NCI-H2081 treated with DMSO at 0.1 percent for 48 hours (cell line): ENCODE measurements at regions not wholly inside any gene's neighbourhood (a gene's known extent, or its start where the extent isn't known, plus 50 kb on each side); places are given as distances from the start of the nearest gene placed in this dataset.

Experiments used
- DNase-seq: peaks from one replicate; lab custom pipeline; 2025; lab: John Stamatoyannopoulos, UW

DNA sequence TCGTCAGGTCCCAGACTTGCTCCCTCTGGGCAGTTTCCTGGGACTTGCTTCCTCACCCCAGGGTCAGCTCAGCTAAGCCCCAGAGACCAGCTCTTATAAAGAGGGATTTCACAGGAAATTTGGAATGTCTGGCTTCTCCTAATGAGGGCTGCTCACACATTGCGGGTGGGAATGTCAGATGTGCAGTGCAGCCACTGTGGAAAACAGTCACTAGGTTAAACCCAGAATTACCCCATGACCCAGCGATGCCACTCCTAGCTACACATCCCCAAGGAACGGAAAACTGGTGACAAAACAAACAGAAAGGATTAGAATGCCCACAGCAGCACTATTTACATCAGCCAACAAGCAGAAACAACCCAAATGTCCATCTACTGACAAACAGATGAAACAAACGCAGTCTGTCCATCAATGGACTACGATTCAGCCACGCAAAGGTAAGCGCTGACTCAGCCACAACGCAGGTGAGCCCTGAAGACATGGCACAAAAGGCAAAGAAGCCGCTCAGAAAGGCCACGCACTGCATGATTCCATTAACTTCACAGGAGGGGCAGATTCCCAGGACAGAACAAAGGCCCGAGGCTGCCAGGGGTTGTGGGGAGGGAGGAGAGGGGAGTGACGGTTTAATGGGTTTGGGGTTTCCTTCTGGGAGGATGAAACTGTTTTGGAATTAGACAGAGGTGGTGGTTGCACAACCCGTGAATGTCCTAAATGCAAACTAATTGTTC is 63.0 kb downstream of the NCOR2 start:
- DNase-seq = no peak

- no peak for DNase-seq
Observed at GRCh38 chr12:124503305-124503704, 64.1 kb downstream of the NCOR2 start.

DNA sequence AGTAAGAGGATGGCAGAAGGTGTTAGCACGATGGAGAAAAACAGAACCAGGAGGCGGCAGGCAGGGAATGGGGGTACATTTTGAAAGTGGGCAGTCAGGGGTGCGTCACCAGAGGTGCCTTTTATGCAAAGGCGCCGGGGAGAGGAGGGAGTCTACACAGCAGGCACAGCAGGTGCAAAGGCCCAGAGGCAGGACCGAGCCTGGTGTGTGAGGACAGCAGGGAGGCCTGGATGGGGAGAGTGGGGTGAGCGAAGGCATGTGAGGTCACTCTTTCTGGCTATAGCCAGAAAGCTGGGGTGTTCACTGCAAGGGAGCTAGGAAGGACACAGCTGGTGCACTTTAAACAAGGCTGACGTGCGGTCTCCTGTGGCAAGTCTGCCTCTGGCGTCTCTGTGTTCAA is 65.0 kb downstream of the NCOR2 start:
- DNase-seq = no peak

DNA sequence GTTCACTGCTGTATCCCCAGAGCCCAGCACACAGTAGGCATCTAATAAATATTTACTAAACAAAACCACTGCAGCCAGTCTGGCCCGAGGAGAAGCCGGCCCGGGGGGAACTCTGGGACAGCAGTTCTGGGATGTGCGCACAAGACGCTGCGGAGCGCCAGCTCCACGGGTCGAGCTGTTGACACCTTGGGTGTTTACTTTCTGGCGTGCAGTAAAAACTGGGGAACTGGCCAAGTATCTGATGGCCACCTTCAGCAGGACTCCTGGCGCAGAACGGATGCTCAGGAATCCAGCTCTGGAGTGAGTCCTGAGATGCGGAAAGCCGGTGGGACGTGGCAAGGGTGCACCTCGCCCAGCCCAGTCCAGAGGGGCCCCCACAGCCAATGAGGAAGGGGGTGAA is 65.6 kb downstream of the NCOR2 start:
- no peak for DNase-seq

DNA sequence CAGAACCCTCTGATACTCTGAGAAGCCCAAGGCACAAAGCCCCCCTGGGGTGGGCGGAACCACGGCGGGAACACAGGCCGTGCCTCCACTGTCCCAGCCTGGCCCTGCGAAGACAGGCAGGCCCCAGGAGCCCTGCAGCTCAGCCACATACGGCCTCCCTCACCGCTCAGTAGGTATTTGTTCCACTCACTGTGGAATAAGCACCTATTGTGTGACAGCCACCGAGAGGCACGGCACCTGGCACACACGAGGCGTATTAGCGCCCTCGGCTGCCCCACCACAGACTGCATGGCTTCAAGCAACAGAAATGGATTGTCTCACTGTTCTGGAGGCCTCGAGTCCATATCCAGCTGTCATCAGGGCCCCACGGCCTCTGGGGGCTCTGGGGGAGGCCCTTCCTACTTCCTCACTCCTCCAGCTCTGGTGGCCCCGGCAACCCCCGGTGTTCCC is 66.3 kb downstream of the NCOR2 start:
- no peak for DNase-seq

GRCh38 chr12:124499898-124500244 is 67.5 kb downstream of the NCOR2 start:
- DNase-seq = no peak

DNA sequence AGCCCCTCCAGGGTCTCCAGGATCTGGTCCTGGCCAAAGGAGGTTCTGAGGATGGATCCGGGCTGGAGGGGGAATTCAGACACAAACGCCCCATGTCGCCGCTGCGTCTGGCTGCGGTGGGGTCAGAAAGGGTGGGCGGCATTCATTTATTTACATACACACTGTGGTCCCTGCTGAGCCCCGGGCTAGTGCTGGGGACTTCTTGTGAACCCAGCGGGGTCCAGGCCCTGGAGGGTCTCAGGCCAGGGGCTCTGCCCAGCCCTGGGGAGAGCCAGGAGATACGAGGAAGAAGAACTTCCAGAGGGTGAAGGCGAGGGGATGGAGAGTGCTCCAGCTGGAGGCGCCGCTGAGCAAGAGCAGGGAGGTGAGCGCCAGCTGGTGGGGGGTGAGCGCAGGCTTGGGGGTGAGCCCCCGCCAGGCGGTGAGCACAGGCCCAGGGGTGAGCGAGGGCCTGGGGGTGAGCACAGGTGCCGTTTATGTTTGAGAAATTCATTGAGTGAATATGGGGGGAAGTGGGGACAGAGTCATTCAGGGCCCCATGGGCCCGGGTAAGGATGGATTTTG is 68.1 kb downstream of the NCOR2 start:
- DNase-seq = no peak

GRCh38 chr12:124498275-124499189 is 68.9 kb downstream of the NCOR2 start:
- DNase-seq = no peak

- DNase-seq = no peak
Observed at GRCh38 chr12:124497658-124498057, 69.8 kb downstream of the NCOR2 start.

DNA sequence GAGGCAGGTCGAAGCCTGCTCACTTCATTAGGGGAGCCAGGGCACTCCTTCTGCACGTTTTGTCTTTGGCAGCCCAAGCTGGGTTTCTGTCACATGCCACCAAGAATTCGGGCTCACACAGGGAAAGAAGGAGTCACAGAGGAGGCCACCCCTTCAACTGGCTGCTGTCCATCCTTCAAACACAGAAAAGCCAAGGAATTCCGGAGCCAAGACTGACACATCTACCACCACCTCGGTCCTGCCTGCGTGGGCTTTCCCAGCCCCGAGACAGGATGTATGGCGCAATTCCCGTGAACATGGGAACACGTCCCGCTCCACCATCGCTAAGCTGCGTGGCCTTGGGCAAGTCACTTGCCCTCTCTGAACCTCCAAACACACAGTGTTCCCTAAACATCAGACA is 70.4 kb downstream of the NCOR2 start:
- no peak for DNase-seq

DNA sequence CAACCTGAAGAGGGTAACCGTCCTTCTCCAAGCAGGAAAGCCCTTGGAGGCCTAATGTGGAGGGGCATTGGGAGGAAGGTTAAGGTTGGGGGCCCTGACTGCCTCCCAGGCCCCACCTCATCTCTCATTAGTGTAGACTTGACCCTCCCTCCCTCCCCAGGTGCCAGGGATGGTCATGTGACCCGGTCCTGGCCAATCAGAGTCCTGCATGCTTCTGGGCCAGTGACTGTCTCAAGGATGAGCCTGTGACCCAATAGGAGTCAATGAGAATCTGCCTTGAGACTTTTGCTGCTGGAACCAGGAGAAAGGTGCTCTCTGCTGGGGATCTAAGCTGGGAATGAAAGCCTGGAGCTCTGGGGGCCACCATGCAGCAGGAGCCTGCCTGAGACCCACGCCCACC is 70.8 kb downstream of the NCOR2 start:
- DNase-seq = no peak

DNA sequence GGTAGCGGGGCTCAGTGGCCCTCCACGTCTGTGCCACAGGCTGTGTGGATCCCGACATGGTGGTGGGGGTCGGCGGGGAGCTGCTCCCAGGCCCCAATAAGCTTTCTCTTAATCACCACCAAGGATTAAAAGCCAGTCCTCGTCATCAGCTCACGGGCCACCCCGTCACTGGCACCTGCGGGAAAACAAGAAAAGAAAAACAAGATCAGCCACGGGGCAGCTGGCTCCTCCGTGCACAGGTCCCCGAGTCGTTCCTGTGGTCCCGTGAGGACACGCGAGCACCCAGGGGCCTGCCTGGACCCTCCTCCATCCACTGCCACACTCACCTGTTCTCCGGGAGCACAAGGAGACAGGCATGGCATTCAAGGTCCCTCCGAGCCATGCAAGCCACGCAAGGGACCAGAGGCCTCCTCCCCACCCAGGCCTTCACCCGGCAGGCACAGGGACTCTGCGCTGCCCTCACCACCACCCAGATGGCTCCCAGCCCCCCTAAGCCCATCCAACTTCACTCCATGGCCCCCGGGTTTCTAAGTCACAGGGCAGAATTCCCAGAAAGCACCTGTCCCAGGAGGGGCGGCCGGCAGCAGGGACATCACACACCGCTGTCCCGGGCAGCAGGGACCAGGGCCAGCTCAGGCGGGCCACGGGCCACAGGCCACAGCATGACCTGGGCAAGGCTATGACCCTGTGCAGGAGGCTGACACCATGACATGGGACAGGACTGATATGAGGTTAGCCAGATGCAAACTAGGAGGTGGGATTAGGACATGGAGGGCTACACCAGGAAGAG is 72.0 kb downstream of the NCOR2 start:
- no peak for DNase-seq

DNA sequence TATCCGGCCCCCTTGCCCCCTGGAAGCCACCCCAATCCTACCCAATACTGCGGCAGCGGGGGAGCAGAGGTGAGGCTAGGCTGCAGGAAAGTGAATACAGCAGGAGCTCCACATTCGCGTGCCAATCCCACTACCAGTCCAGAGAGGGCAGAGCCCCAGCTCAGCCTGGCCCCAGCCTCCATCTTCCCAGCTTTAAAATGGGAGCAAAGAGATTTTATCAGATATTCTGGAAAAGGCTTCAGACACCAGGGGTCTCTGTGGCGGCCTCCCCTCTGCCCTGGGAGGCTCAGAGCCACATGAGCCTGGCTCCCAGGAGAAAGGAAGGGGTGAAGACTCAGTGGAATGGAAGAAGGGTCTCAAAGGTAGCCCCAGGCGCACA is 72.7 kb downstream of the NCOR2 start:
- no peak for DNase-seq

GRCh38 chr12:124493809-124494750 is 73.3 kb downstream of the NCOR2 start:
- no peak for DNase-seq

- no peak for DNase-seq
Observed at GRCh38 chr12:124492879-124493808, 74.3 kb downstream of the NCOR2 start.

- no peak for DNase-seq
Observed at GRCh38 chr12:124491856-124492420, 75.5 kb downstream of the NCOR2 start.

DNA sequence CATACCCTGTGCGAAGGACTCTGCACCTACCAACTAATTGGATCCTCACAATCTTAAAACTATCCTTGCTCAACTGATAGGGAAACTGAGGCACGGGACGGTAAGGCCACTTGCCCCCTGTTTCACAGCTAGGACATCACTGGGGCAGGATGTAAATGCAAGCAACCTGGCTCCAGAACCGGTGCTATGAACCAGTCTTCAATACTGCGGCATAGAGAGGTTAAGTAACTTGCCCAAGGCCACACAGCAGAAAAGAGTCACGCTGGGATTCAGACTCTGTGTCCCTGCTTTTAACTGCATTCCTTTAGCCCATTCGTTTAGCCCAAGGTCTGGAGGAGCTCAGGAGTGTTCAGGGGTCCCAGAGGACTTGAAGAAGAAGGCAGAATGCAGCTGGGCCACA is 76.1 kb downstream of the NCOR2 start:
- DNase-seq = no peak

DNA sequence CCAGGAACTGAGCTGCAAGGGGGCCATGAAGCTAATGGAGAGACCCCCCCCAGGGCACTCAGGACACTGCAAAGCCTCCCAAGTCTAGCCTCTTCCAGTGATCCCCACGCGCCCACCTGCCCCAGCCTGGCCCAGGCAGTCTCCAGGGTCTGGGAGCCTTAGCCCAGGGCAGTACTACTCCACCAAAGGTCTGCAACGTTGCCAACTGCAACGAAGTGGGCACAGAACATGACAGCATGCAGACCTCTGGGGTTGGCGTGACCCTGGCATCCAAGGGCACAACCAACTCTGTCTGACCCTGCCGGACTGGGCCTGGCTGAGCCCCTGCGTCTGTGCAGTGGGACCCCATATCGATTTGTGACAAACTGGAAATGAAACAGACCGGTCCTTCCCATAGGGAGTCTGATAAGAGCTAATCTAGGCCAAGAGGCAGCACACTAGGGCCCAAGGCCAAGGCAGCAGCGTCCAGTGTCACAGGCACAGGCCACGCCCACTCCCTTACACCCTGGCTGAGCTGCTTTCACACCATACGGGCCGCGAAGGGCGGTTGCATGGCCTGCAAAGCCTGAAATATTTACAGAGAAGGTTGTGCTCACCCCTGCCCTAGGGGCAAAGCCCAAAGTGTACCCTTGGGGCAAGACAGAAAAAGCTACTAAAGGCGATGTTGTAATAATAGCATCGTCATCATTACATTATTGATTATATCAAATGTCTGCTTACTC is 76.7 kb downstream of the NCOR2 start:
- DNase-seq = no peak
